Activated CD8-positive, alpha-beta memory T cell treated with anti-CD3 and anti-CD28 coated beads for 24 hours (primary cell): ENCODE measurements at regions not wholly inside any gene's neighbourhood (a gene's known extent, or its start where the extent isn't known, plus 50 kb on each side); places are given as distances from the start of the nearest gene placed in this dataset.

Source experiments
- DNase-seq: peaks from one replicate; pipeline ENCODE4 v3.0.0-alpha.2; 2020

DNA sequence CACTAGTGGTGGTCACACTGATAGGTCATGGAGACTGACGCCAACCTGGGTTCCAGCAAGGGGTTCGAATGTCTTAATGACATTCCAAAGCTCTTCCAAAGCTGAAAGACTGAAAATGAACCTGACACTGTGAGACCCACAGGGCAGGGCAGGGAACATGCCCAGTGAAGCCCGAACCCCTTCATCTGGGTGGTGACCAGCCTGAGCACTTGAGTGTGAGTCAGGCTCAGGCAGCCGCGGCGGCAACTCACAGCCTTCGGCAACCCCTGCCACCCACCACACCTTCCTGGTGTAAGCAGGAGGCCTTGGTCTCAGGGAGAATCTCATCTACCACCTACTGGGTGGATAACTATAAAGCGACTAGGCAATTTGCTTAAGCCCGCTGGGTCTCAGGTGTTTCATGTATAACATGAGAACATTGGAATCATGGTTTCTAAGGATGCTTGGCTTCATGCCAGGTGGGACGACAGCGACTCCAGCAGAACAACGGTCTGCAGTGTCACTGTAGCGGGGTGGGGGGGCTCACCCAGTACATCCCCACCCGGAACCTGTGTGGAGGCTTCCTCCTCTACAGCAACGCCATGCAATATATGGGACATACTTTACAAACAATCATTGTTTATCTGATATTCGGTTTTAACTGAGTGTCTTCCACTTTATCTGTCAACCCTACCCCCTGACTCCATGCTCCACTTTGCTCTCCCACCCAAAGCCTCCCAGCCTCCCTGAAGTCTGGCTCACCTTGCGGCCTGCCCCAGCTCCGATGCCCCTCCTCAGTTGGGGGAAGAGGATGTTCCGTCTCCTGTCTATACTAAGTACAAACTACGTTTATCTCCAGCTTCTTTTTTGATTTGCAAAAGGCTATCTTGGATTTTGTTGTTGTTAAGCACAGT, 125.0 kb upstream of the MEF2A start:
- peak; percentile 55 for DNase-seq

GRCh38 chr15:99441444-99441800, 124.4 kb upstream of the MEF2A start:
- DNase-seq = no peak

GRCh38 chr15:99441871-99442251, 123.9 kb upstream of the MEF2A start:
- DNase-seq = peak; percentile 56

- DNase-seq = peak; percentile 55
These were observed 123.4 kb upstream of the MEF2A start for GRCh38 chr15:99442252-99442897.

DNA sequence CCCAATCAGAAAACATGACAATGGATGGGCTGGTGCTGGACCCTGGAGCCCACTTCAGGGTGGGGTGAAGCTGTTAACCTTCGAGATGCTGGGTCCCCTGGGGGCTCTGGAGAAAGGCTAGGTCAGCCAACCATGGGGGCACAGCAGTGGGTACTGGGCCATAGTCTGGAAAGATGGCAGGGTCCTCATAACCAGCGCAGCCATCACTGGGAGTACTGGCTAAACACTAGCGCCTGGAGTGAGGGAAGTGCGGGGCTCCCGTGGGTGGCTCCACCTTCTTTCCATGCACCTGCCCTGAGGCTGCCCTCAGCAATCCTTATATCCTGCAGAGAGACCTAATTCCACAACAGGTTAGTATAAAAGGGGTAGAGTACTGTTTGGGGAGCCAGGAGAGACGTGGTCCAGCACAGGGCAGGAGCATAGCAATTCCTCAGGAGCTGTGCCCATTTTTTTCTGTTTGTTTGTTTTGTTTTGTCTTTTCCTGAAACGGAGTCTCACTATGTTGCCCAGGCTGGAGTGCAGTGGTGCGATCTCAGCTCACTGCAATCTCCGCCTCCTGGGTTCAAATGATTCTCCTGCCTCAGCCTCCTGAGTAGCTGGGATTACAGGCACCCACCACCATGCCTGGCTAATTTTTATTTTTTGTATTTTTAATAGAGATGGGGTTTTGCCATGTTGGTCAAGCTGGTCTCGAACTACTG, 122.6 kb upstream of the MEF2A start:
- DNase-seq = no peak

- DNase-seq = peak; percentile 53
These were observed 121.9 kb upstream of the MEF2A start for GRCh38 chr15:99443768-99444446.

GRCh38 chr15:99445272-99445850, 120.4 kb upstream of the MEF2A start:
- DNase-seq = no peak

DNA sequence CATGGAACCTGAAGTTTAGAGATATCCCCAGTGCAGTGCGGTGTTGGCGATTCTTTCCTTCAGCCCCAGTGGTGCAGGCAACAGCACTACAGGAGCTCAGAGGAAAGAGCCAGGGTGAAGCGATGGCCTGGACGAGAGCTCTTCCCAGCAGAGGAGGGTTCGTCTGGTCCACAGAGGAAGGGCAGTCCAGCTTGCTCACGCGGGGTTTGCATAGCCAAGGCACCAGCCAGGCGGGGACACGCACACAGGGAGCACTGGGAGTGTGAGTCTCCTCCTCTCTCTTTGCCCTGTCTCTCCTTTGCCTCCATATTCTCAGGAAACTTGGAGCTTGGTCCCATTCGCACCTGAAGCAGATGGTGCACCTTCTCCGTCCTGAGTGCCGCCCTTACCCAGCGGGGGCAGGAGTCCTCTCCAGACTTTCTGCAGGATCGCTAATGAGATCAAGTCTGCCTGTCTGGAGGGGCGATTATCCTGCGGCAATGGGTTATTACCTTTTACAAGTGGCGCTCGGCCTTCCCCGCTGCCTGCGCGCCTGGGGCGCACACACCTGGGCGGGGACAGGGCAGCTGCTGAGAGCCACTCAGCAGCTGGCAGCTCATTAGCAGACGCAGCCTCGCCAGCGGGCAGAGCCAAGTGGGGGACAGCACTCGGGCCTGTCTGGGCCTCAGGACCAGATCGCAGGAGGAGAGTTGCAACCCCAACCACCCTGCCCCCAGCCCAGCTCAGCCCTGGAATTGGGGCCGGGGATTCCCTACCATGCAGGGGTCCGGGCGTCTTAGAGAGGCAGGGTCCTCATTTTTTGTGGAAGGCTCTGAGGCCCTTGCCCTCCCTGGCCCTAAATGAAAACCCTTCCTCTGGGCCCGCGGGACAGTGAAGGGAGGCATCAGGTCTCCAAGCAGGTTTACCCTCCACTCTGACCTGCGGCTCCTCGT, 119.0 kb upstream of the MEF2A start:
- DNase-seq = peak; percentile 52

GRCh38 chr15:99447497-99448371, 118.0 kb upstream of the MEF2A start:
- peak; percentile 64 for DNase-seq

DNA sequence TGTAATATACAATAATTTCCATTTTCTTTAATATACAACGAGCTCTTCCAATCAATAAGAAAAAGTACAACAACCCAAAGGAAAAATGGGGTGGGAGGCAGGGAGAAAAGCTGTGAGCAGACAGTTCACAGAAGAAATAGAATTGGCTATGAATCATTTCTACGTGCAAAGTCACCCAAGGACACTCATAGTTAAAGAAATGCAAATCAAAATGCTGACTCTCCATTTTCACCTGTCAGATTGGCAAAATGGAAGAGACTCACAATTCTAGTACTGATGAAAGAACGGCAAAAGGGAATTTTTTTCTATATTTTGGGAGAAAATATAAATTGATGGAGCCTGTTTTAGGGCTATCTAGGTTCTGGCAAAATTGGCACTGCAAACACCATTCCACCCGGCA, 116.3 kb upstream of the MEF2A start:
- no peak for DNase-seq

GRCh38 chr15:99450896-99451358, 114.9 kb upstream of the MEF2A start:
- DNase-seq = peak; percentile 82

DNA sequence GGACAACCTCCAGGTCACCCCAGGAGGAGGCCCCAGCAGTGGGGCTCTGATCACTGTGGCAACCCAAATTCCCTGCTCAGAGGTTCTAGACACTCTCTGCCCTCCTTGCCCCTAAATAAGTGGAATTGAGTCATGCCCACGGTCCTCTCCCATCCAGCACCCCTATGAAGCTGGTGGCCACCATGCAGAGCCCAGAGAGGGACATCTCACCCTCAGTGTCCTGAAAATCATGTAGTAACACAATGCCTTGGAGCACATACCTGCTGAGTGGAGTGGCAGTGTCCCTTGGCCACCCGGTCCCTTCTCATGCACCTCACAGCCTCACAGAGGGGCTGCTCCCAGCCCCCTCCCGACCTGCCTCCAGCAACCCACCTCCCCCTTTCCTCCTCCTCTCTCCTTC, 114.3 kb upstream of the MEF2A start:
- DNase-seq = peak; percentile 60

DNA sequence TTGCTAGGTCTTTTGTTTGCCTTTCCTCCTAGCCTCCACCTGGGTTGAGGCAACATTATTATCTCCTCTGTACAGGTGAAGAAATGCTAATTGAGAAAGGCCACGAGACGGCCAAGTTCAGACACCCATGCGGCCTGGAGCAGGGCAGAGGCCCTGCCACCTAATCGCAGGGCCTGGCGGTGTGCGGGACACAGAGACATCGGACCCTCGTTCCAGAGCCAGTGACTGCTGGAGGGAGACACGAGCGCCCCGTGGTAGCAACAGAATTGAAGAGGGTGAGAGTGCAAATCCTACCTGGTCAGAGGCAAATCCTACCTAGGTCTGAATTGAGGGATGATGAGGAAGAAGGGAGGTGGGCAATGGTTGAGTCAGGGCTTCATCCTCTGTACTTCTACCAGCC, 113.8 kb upstream of the MEF2A start:
- no peak for DNase-seq

DNA sequence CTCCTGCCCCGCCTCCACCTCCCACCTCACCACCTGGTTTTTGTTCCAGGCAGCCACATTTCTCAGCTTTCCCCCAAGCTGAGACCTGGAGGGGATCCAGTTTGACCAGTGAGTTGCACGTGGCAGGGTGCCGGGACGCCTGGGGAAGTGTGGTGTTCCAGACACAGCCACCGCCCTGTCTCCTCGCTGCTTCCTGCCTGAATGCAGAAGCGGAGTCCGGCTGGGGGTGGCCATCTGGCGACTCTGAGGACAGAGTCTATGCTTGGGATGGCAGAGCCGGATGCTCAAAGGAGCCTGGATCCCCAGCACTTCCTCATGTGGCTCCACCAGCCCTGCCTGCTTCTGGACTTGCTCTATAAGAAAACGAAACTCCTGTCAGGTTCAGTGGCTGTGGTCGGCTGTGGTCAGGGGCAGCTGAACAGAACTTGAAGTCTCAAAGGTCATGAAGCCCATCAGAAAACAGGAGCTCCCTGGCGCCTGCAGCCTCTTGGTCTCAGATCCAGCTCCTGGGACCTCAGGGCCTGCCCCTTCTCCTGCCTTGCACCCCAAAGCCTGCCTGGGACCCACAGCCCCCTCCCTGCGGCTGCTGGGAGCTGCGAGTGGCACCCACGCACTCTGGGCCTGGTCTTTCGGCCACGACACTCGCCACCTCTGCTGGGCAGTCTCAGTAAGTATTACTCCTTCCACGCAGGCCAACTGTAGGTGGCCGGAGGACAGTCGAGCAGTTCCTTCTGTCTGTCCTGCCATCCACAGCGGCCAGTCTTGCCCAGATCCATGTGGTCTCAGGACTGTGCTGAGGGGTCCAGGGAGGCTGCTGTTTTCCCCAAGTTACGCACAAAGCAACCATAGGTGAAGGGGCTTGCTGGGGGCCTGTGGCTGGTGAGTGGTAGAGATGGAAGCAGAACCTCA, 112.8 kb upstream of the MEF2A start:
- DNase-seq = peak; percentile 54

DNA sequence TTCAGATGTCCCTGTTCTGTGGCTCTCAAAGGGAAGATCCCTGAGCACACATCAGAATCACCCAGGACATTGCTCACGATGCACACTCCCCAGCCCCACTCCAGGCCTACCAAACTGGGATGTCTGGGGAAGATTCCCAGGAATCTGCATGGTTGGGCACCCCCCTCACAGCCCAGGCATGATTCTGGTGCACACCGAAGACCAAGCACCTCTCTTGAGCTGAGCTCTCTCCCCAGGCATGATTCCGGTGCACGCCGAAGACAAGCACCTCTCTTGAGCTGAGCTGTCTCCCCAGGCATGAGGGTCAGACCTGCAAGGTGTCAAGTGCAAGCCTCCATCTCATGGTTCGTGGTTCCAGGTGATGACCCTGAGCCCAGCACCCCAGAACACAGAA, 112.2 kb upstream of the MEF2A start:
- peak; percentile 49 for DNase-seq

DNA sequence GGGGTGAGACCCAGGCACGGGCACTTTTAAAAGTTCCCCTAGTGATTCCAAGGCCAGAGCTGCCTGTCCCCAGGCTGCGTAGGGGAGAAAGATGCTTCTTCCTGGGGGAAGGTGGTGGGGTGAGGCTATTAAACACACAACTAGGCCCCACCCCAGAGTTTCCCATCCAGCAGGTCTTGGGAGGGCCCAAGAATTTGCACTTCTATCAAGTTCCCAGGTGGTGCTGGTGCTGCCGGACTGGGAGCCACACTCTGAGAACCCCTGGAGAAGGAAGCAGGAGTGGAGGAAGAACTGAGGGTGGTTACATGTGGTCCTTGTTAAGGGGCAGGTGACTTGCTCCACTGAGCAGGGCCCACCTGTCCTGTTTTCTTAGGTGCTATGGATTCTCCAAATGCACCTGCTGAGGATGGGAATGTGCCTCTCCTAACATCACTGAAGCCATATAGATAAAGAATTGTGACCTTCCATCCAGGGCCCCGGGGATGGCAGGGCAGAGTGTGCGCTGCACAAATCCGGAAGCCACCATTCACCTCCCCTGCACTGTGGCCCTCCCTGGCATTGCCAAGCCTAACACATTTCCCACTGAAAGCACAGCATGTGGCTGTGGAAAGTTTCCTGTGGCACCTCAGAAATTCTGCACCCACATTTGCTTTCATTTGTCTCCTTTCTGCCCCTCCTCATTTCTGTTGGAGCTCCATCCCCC, 111.5 kb upstream of the MEF2A start:
- peak; percentile 50 for DNase-seq

GRCh38 chr15:99454941-99455788, 110.6 kb upstream of the MEF2A start:
- no peak for DNase-seq

DNA sequence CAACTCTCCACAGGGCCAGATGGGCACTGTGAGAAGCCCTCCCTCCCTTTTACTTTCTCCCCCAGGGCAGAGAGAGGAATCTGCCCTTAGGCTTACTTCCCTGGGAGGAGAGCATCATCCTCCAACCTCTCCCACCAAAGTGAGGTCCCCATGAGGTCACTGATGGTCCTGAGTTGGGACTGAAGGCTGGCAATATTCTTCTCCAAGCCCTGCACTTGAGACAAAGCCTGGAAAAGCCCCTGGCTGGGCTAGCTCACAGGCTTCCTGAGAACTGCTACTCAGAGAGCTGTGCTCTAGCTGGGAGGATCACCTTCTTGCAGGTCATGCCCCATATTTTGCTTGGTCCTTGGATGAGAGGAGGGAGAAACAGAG, 110.0 kb upstream of the MEF2A start:
- DNase-seq = no peak
